ENCODE measurements at regions not wholly inside any gene's neighbourhood (a gene's known extent, or its start where the extent isn't known, plus 50 kb on each side); places are given as distances from the start of the nearest gene placed in this dataset.

GRCh38 chr16:64738321-64738960 lies 383.4 kb downstream of the CDH11 start:
- CTCF ChIA-PET: no interaction called here
- intact Hi-C loops (cut with micrococcal nuclease; ENCODE audit: unreplicated experiment): no loop called here
- TF ChIP-seq CTCF (IDR thresholded peaks at IDR 0.05) (no peak), SIN3A (IDR thresholded peaks at IDR 0.05; ENCODE audit: borderline replicate concordance, insufficient read depth, low read depth, low read length) (no peak), REST (IDR thresholded peaks at IDR 0.05; ENCODE audit: insufficient read depth in 1 of 2, low read depth in 2 of 2, low read length in 1 of 2) (no peak), POLR2AphosphoS5 (IDR thresholded peaks at IDR 0.05; ENCODE audit: low read depth, low read length) (no peak), TCF7L2 (IDR thresholded peaks at IDR 0.05; ENCODE audit: low read depth, low read length) (no peak)
- Histone ChIP-seq H3K27me3 (ENCODE audit: control insufficient read depth, insufficient read depth, low read length) (no peaks in the 10 kb centered on the region), H3K4me3 (ENCODE audit: low read depth in 2 of 2, low read length in 2 of 2) (no peak overlapping the region), H3K4me1 (ENCODE audit: control insufficient read depth, insufficient read depth, low read length) (no peaks in the 10 kb centered on the region), H3K27ac (ENCODE audit: low read length) (no peak overlapping the region), H3K36me3 (ENCODE audit: control insufficient read depth, insufficient read depth, low read length) (no peaks in the 10 kb centered on the region), H3K9me3 (ENCODE audit: control insufficient read depth, insufficient read depth, low read depth, low read length) (no peaks in the 10 kb centered on the region)
- POLR2A ChIA-PET: no interaction called here
- no TSS peak for BruUV-seq (replicated peaks)
- in situ Hi-C loops (cut with HindIII; ENCODE audit: low pct_unique_long_range_greater_than_20kb, low sequenced_read_pairs): no loop called here
- ATAC-seq (no peak), DNase-seq (ENCODE audit: low read depth, low spot score) (no peak)

GRCh38 chr16:64736857-64737256 lies 385.0 kb downstream of the CDH11 start:
- no peak for DNase-seq (ENCODE audit: low read depth, low spot score)
- ChIA-PET CTCF (no interaction called here), POLR2A (no interaction called here)
- TF ChIP-seq TCF7L2 (IDR thresholded peaks at IDR 0.05; ENCODE audit: low read depth, low read length) (no peak), SIN3A (IDR thresholded peaks at IDR 0.05; ENCODE audit: borderline replicate concordance, insufficient read depth, low read depth, low read length) (no peak), CTCF (IDR thresholded peaks at IDR 0.05) (no peak), REST (IDR thresholded peaks at IDR 0.05; ENCODE audit: insufficient read depth in 1 of 2, low read depth in 2 of 2, low read length in 1 of 2) (no peak), POLR2AphosphoS5 (IDR thresholded peaks at IDR 0.05; ENCODE audit: low read depth, low read length) (no peak)
- Histone ChIP-seq H3K4me1 (ENCODE audit: control insufficient read depth, insufficient read depth, low read length) (no peaks in the 10 kb centered on the region), H3K4me3 (ENCODE audit: low read depth in 2 of 2, low read length in 2 of 2) (no peak overlapping the region), H3K27ac (ENCODE audit: low read length) (no peak overlapping the region), H3K9me3 (ENCODE audit: control insufficient read depth, insufficient read depth, low read depth, low read length) (no peaks in the 10 kb centered on the region), H3K27me3 (ENCODE audit: control insufficient read depth, insufficient read depth, low read length) (no peaks in the 10 kb centered on the region), H3K36me3 (ENCODE audit: control insufficient read depth, insufficient read depth, low read length) (no peaks in the 10 kb centered on the region)
- intact Hi-C loops (cut with micrococcal nuclease; ENCODE audit: unreplicated experiment): no loop called here
- ATAC-seq: no peak
- BruUV-seq (replicated peaks): no TSS peak
- in situ Hi-C loops (cut with HindIII; ENCODE audit: low pct_unique_long_range_greater_than_20kb, low sequenced_read_pairs): no loop called here
